Mammary epithelial cell (primary cell): ENCODE measurements at regions not wholly inside any gene's neighbourhood (a gene's known extent, or its start where the extent isn't known, plus 50 kb on each side); places are given as distances from the start of the nearest gene placed in this dataset.

Source experiments
- EZH2 ChIP-seq: IDR thresholded peaks from 2 replicates; pipeline ENCODE4 v1.6.1; 2012; ENCODE audit warnings: low read length, inconsistent platforms, borderline replicate concordance
- TF ChIP-seq, protein P1 (sequence below), 2 donors: IDR thresholded peaks in 1 of 2; conservative IDR thresholded peaks in 1 of 2; 2 replicates each; pipeline ENCODE4 v1.5.1; 2011 to 2012; ENCODE audit warnings: inconsistent platforms in 2 of 2, low read length in 2 of 2, mild to moderate bottlenecking in 2 of 2, control low read depth in 1 of 2, low read depth in 1 of 2; ENCODE audit not compliant: insufficient read depth in 1 of 2; ENCODE audit errors: extremely low read depth in 1 of 2

DNA sequence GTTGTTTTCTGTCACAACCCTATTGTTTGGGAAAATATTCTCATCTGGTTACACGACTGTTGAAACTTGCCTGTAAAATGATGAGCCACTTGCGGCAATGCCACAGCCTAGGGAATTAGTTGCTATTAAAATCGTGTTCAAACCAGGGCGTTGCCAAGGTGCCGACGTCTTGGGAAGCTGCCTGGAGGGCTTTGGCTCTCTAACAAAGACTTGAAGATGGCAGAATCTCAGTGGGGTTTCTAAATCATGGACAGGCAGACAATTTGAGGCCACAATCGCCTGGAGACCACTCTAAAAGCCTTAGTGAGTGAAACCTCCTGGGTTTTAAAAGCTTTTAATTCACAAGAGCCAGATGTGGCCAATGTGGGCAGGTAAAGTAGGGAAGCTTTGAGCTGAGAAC, 117.2 kb upstream of the BMAL1 start:
- TF ChIP-seq, protein P1, sequence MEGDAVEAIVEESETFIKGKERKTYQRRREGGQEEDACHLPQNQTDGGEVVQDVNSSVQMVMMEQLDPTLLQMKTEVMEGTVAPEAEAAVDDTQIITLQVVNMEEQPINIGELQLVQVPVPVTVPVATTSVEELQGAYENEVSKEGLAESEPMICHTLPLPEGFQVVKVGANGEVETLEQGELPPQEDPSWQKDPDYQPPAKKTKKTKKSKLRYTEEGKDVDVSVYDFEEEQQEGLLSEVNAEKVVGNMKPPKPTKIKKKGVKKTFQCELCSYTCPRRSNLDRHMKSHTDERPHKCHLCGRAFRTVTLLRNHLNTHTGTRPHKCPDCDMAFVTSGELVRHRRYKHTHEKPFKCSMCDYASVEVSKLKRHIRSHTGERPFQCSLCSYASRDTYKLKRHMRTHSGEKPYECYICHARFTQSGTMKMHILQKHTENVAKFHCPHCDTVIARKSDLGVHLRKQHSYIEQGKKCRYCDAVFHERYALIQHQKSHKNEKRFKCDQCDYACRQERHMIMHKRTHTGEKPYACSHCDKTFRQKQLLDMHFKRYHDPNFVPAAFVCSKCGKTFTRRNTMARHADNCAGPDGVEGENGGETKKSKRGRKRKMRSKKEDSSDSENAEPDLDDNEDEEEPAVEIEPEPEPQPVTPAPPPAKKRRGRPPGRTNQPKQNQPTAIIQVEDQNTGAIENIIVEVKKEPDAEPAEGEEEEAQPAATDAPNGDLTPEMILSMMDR (conservative IDR thresholded peaks at IDR 0.05 in 1 of 2, IDR thresholded peaks at IDR 0.05 in 1 of 2; ENCODE audit: extremely low read depth in 1 of 2, insufficient read depth in 1 of 2, low read depth in 1 of 2, low read length in 2 of 2) = no peak
- TF ChIP-seq EZH2 = no peak
